HEK293 (cell line): ENCODE measurements at regions not wholly inside any gene's neighbourhood (a gene's known extent, or its start where the extent isn't known, plus 50 kb on each side); places are given as distances from the start of the nearest gene placed in this dataset.

ENCODE experiments used
- CTCF ChIA-PET: fragments of 350-600 bp; formaldehyde crosslinking; extraction: SDS; loops from one replicate; lab custom pipeline; 2021; ENCODE audit warnings: antibody characterized with exemption; lab: Yijun Ruan, JAX
- POLR2A ChIA-PET: fragments of 300-600 bp; formaldehyde crosslinking; extraction: SDS; loops from one replicate; lab custom pipeline; 2020; ENCODE audit warnings: antibody characterized with exemption, inconsistent platforms; lab: Yijun Ruan, JAX
- H3K27ac ChIP-seq: fragments of 200-500 bp; sonication (Bioruptor generic); 2 replicates; pipeline ENCODE4 v1.5.1; 2014; ENCODE audit warnings: low read depth, low read length, control low read depth, inconsistent platforms; ENCODE audit errors: extremely low read depth
- H3K36me3 ChIP-seq, 2 experiments: fragments of 200-500 bp in 1 of 2; sonication (Bioruptor generic) in 1 of 2; 1 replicate in 1 of 2; 2 replicates in 1 of 2; pipeline ENCODE4 v1.5.1; 2014 to 2017; ENCODE audit warnings: inconsistent platforms in 2 of 2, low read length in 2 of 2; ENCODE audit not compliant: control insufficient read depth in 2 of 2, insufficient read depth in 1 of 2
- H3K4me1 ChIP-seq: fragments of 200-500 bp; sonication (Bioruptor generic); 2 replicates; pipeline ENCODE4 v1.5.1; 2014; ENCODE audit warnings: mild to moderate bottlenecking, low read length, inconsistent platforms; ENCODE audit not compliant: control insufficient read depth, insufficient read depth
- H3K4me3 ChIP-seq: 2 replicates; pipeline ENCODE4 v1.5.1; 2011; ENCODE audit warnings: low read depth, mild to moderate bottlenecking, control low read depth, low read length, moderate library complexity
- H3K9me3 ChIP-seq: fragments of 200-500 bp; sonication (Bioruptor generic); 2 replicates; pipeline ENCODE4 v1.5.1; 2014; ENCODE audit warnings: low read depth, low read length, inconsistent platforms; ENCODE audit not compliant: control insufficient read depth, insufficient read depth
- CTCF ChIP-seq: fragments of 450-650 bp; formaldehyde crosslinking; IDR thresholded peaks from 2 replicates; pipeline ENCODE4 v1.5.1; 2016; ENCODE audit warnings: missing biosample characterization, missing genetic modification characterization
- FEZF1 ChIP-seq: fragments of 450-650 bp; formaldehyde crosslinking; IDR thresholded peaks from 2 replicates; pipeline ENCODE4 v1.5.1; 2016; ENCODE audit warnings: missing biosample characterization, missing genetic modification characterization
- GFI1B ChIP-seq: fragments of 450-650 bp; formaldehyde crosslinking; IDR thresholded peaks from 2 replicates; pipeline ENCODE4 v1.5.1; 2016; ENCODE audit warnings: missing biosample characterization, missing genetic modification characterization
- GLIS2 ChIP-seq: fragments of 450-650 bp; formaldehyde crosslinking; IDR thresholded peaks from 2 replicates; pipeline ENCODE4 v1.5.1; 2016; ENCODE audit warnings: missing biosample characterization, missing genetic modification characterization
- KLF8 ChIP-seq: fragments of 450-650 bp; formaldehyde crosslinking; IDR thresholded peaks from 2 replicates; pipeline ENCODE4 v1.5.1; 2016; ENCODE audit warnings: missing biosample characterization, missing genetic modification characterization
- MZF1 ChIP-seq: fragments of 450-650 bp; formaldehyde crosslinking; IDR thresholded peaks from 2 replicates; pipeline ENCODE4 v1.5.1; 2017; ENCODE audit warnings: missing biosample characterization, missing genetic modification characterization, borderline replicate concordance
- SCRT1 ChIP-seq: fragments of 450-650 bp; formaldehyde crosslinking; IDR thresholded peaks from 2 replicates; pipeline ENCODE4 v1.5.1; 2016; ENCODE audit warnings: missing biosample characterization, missing genetic modification characterization, borderline replicate concordance
- SP2 ChIP-seq: fragments of 450-650 bp; formaldehyde crosslinking; IDR thresholded peaks from 2 replicates; pipeline ENCODE4 v1.5.1; 2016; ENCODE audit warnings: missing biosample characterization, missing genetic modification characterization
- ZBTB11 ChIP-seq: fragments of 450-650 bp; formaldehyde crosslinking; conservative IDR thresholded peaks from 2 replicates; pipeline ENCODE4 v1.5.1; 2016; ENCODE audit warnings: low read depth, missing biosample characterization, missing genetic modification characterization
- ZBTB44 ChIP-seq: fragments of 450-650 bp; IDR thresholded peaks from 2 replicates; pipeline ENCODE4 v1.5.1; 2018; ENCODE audit warnings: missing biosample characterization, mild to moderate bottlenecking, missing genetic modification characterization
- ZFP3 ChIP-seq: fragments of 450-650 bp; formaldehyde crosslinking; IDR thresholded peaks from 2 replicates; pipeline ENCODE4 v1.5.1; 2016; ENCODE audit warnings: low read depth, missing biosample characterization, missing genetic modification characterization
- ZFP37 ChIP-seq: fragments of 450-650 bp; formaldehyde crosslinking; IDR thresholded peaks from 2 replicates; pipeline ENCODE4 v1.5.1; 2016; ENCODE audit warnings: missing biosample characterization, missing genetic modification characterization
- ZNF133 ChIP-seq: fragments of 450-650 bp; formaldehyde crosslinking; IDR thresholded peaks from 2 replicates; pipeline ENCODE4 v1.5.1; 2016; ENCODE audit warnings: missing biosample characterization, missing genetic modification characterization
- ZNF169 ChIP-seq: fragments of 450-650 bp; formaldehyde crosslinking; IDR thresholded peaks from 2 replicates; pipeline ENCODE4 v1.5.1; 2016; ENCODE audit warnings: missing biosample characterization, missing genetic modification characterization
- ZNF426 ChIP-seq: fragments of 450-650 bp; formaldehyde crosslinking; IDR thresholded peaks from 2 replicates; pipeline ENCODE4 v1.5.1; 2017; ENCODE audit warnings: missing biosample characterization, missing genetic modification characterization, mild to moderate bottlenecking, inconsistent platforms, moderate library complexity
- ZNF521 ChIP-seq: fragments of 450-650 bp; formaldehyde crosslinking; IDR thresholded peaks from 2 replicates; pipeline ENCODE4 v1.5.1; 2017; ENCODE audit warnings: missing biosample characterization, mild to moderate bottlenecking, missing genetic modification characterization
- ZNF544 ChIP-seq: fragments of 450-650 bp; formaldehyde crosslinking; IDR thresholded peaks from 2 replicates; pipeline ENCODE4 v1.5.0; 2017; ENCODE audit warnings: missing biosample characterization, missing genetic modification characterization
- ZNF561 ChIP-seq: fragments of 450-650 bp; IDR thresholded peaks from 2 replicates; pipeline ENCODE4 v1.5.1; 2018; ENCODE audit warnings: missing biosample characterization, missing genetic modification characterization, borderline replicate concordance
- ZNF623 ChIP-seq: fragments of 450-650 bp; formaldehyde crosslinking; IDR thresholded peaks from 2 replicates; pipeline ENCODE4 v1.5.1; 2016; ENCODE audit warnings: missing biosample characterization, missing genetic modification characterization
- ZNF791 ChIP-seq: fragments of 450-650 bp; formaldehyde crosslinking; IDR thresholded peaks from 2 replicates; pipeline ENCODE4 v1.5.1; 2016; ENCODE audit warnings: missing biosample characterization, missing genetic modification characterization

DNA sequence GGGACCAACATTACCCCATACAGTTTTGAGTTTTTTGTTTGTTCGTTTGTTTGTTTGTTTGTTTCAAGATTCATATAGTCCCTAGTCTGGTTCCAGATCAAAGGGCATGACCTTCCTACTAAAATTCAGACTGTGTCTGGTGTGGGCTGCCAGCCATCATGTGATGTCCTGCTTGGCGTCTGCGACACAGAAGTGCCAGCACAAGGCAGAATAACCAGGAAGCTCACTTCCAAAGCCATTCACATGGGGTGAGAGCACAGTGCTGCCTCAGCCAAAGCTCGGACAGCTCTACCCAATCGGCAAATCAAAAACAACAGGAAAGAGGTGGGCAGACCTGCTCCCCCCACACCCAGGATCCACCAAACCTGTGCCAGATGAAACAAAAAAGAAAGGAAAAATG is 142.6 kb upstream of the THBS1 start:
- TF ChIP-seq ZFP3 (tag by site-specific recombination) (no peak), FEZF1 (tag by site-specific recombination) (no peak), ZNF561 (tag by site-specific recombination) (no peak), ZNF521 (tag by site-specific recombination) (no peak), GFI1B (tag by site-specific recombination) (no peak), SP2 (tag by site-specific recombination) (no peak), ZNF544 (tag by site-specific recombination) (no peak), ZNF623 (no peak), ZNF791 (no peak), SCRT1 (tag by site-specific recombination) (no peak), ZNF133 (tag by site-specific recombination) (no peak), CTCF (no peak), ZBTB44 (tag by site-specific recombination) (no peak), ZBTB11 (no peak), ZNF169 (tag by site-specific recombination) (no peak), ZFP37 (tag by site-specific recombination) (no peak), ZNF426 (tag by site-specific recombination) (no peak), GLIS2 (tag by site-specific recombination) (no peak), KLF8 (tag by site-specific recombination) (no peak), MZF1 (tag by site-specific recombination) (no peak)
- TF ChIP-seq, all 188 proteins: peak for 0
- H3K27ac ChIP-seq: no peak overlapping the region
- ChIA-PET CTCF (interaction anchor here (0.7 kb wide), 2 partner anchors 9 to 47 kb away, joined by 3 read pairs; no protein-coding TSS in a partner anchor), POLR2A (interaction anchor here (2.1 kb wide), 1 partner anchor 142 kb away, joined by 6 read pairs; the partner anchor contains the start of gene THBS1)
- H3K9me3 ChIP-seq: no peaks in the 10 kb centered on the region
- no peak overlapping the region for H3K4me3 ChIP-seq
- no peaks in the 10 kb centered on the region for H3K4me1 ChIP-seq
- no peaks in the 10 kb centered on the region for H3K36me3 ChIP-seq
